H1 (cell line): ENCODE measurements at regions not wholly inside any gene's neighbourhood (a gene's known extent, or its start where the extent isn't known, plus 50 kb on each side); places are given as distances from the start of the nearest gene placed in this dataset.

Experiments used
- CTCF ChIA-PET: fragments of 300-600 bp; sonication (Branson Sonifier 250); formaldehyde crosslinking; loops from one replicate; lab custom pipeline; 2021; ENCODE audit not compliant: partially characterized antibody; lab: Charles Lee
- POLR2A ChIA-PET: fragments of 300-600 bp; sonication (Branson Sonifier 250); formaldehyde crosslinking; loops from one replicate; lab custom pipeline; 2021; ENCODE audit warnings: inconsistent platforms; ENCODE audit not compliant: partially characterized antibody; lab: Charles Lee
- DNase-seq, 2 experiments: peaks; one replicate each; pipeline versions ENCODE4 v3.0.0 to v3.0.0-alpha.2; 2010 to 2022; ENCODE audit warnings: low spot score in 2 of 2, low read depth in 1 of 2, mixed read lengths in 1 of 2
- FAIRE-seq: peaks from 2 replicates; lab custom pipeline; 2011; peaks lifted over from hg19 to GRCh38; lab: Jason Lieb, UNC
- H2AFZ ChIP-seq: 2 replicates; pipeline ENCODE4 v1.8.1; 2012; ENCODE audit warnings: low read length, inconsistent platforms
- H2AK5ac ChIP-seq: 2 replicates; pipeline ENCODE4 v1.6.1; 2013; ENCODE audit warnings: low read depth, low read length
- H2BK120ac ChIP-seq: replicated peaks from 2 replicates; pipeline ENCODE3; 2013; ENCODE audit warnings: low read depth, low read length, inconsistent platforms
- H2BK12ac ChIP-seq: 2 replicates; pipeline ENCODE4 v1.6.1; 2013; ENCODE audit warnings: low read depth, low read length
- H2BK15ac ChIP-seq: 2 replicates; pipeline ENCODE4 v1.6.1; 2013; ENCODE audit warnings: low read length
- H2BK20ac ChIP-seq: 2 replicates; pipeline ENCODE4 v1.6.1; 2013; ENCODE audit warnings: low read length
- H2BK5ac ChIP-seq: 2 replicates; pipeline ENCODE4 v1.6.1; 2013; ENCODE audit warnings: low read depth, low read length
- H3K14ac ChIP-seq: 2 replicates; pipeline ENCODE4 v1.6.1; 2013; ENCODE audit warnings: inconsistent platforms; ENCODE audit not compliant: insufficient read length
- H3K18ac ChIP-seq: 2 replicates; pipeline ENCODE4 v1.6.1; 2013; ENCODE audit warnings: low read length; ENCODE audit errors: extremely low read depth
- H3K23ac ChIP-seq: 2 replicates; pipeline ENCODE4 v1.6.1; 2013; ENCODE audit warnings: inconsistent platforms; ENCODE audit not compliant: insufficient read length
- H3K23me2 ChIP-seq: 2 replicates; pipeline ENCODE4 v1.6.1; 2013; ENCODE audit warnings: low read depth, low read length
- H3K27ac ChIP-seq: 2 replicates; pipeline ENCODE4 v1.6.1; 2011; ENCODE audit warnings: low read depth, low read length, inconsistent platforms
- H3K27me3 ChIP-seq, 4 experiments: replicated peaks in 1 of 4; 1 replicate in 1 of 4; 2 replicates in 3 of 4; pipeline versions ENCODE4 v1.6.1 to v1.8.1; 2011 to 2013; ENCODE audit warnings: low read length in 3 of 4, mild to moderate bottlenecking in 3 of 4, inconsistent platforms in 2 of 4, mixed read lengths in 2 of 4, moderate library complexity in 1 of 4; ENCODE audit not compliant: control insufficient read depth in 3 of 4, insufficient read depth in 3 of 4; ENCODE audit errors: extremely low read depth in 1 of 4
- H3K36me3 ChIP-seq, 4 experiments: 2 replicates each; pipeline versions ENCODE4 v1.6.1 to v1.8.1; 2011 to 2013; ENCODE audit warnings: mild to moderate bottlenecking in 4 of 4, low read length in 3 of 4, moderate library complexity in 2 of 4, control low read depth in 1 of 4, inconsistent platforms in 1 of 4; ENCODE audit not compliant: insufficient read depth in 4 of 4, control insufficient read depth in 2 of 4
- H3K4ac ChIP-seq: replicated peaks from 2 replicates; pipeline ENCODE3; 2013; ENCODE audit warnings: low read length, low read depth, mixed read lengths, inconsistent platforms; ENCODE audit not compliant: insufficient read length
- H3K4me1 ChIP-seq, 4 experiments: replicated peaks in 1 of 4; 1 replicate in 1 of 4; 2 replicates in 3 of 4; pipeline versions ENCODE4 v1.6.1 to v1.8.1; 2011 to 2013; ENCODE audit warnings: low read length in 3 of 4, inconsistent platforms in 2 of 4, mixed read lengths in 1 of 4; ENCODE audit not compliant: insufficient read depth in 4 of 4, control insufficient read depth in 3 of 4
- H3K4me2 ChIP-seq, 2 experiments: 2 replicates each; pipeline versions ENCODE4 v1.6.1 to v1.8.1; 2011 to 2013; ENCODE audit warnings: low read depth in 2 of 2, low read length in 2 of 2, control low read depth in 1 of 2, inconsistent platforms in 1 of 2, mild to moderate bottlenecking in 1 of 2; ENCODE audit not compliant: insufficient read depth in 1 of 2
- H3K4me3 ChIP-seq, 4 experiments: fragments of 200-600, 300-600 bp in 1 of 4; sonication (generic), shearing (Covaris generic), sonication (Bioruptor Twin) in 1 of 4; 2 replicates each; pipeline versions ENCODE4 v1.5.1 to v1.8.1; 2011 to 2016; ENCODE audit warnings: low read length in 4 of 4, low read depth in 3 of 4, control low read depth in 2 of 4, inconsistent platforms in 2 of 4, mild to moderate bottlenecking in 2 of 4, mixed read lengths in 1 of 4, moderate library complexity in 1 of 4; ENCODE audit not compliant: insufficient read depth in 2 of 4; ENCODE audit errors: extremely low read depth in 1 of 4
- H3K56ac ChIP-seq: replicated peaks from 2 replicates; pipeline ENCODE3; 2013; ENCODE audit warnings: low read depth, mild to moderate bottlenecking, mixed read lengths, low read length, inconsistent platforms; ENCODE audit not compliant: insufficient read length
- H3K79me1 ChIP-seq: 2 replicates; pipeline ENCODE4 v1.6.1; 2013; ENCODE audit warnings: low read depth, low read length, control low read depth
- H3K79me2 ChIP-seq, 2 experiments: 2 replicates each; pipeline versions ENCODE4 v1.6.1 to v1.8.1; 2012 to 2013; ENCODE audit warnings: low read length in 2 of 2, mild to moderate bottlenecking in 2 of 2, inconsistent platforms in 1 of 2; ENCODE audit not compliant: insufficient read depth in 2 of 2, control insufficient read depth in 1 of 2
- H3K9ac ChIP-seq, 4 experiments: replicated peaks in 1 of 4; 1 replicate in 1 of 4; 2 replicates in 3 of 4; pipeline versions ENCODE4 v1.6.1 to v1.8.1; 2011 to 2013; ENCODE audit warnings: low read depth in 3 of 4, low read length in 3 of 4, control low read depth in 2 of 4, mild to moderate bottlenecking in 2 of 4, moderate library complexity in 2 of 4, inconsistent platforms in 1 of 4; ENCODE audit errors: extremely low read depth in 1 of 4
- H3K9me3 ChIP-seq, 2 experiments: 2 replicates each; pipeline versions ENCODE4 v1.6.1 to v1.8.1; 2012 to 2013; ENCODE audit warnings: mild to moderate bottlenecking in 2 of 2, moderate library complexity in 2 of 2, control low read depth in 1 of 2, inconsistent platforms in 1 of 2, low read depth in 1 of 2, low read length in 1 of 2, mixed read lengths in 1 of 2; ENCODE audit not compliant: insufficient read depth in 2 of 2
- H4K20me1 ChIP-seq, 2 experiments: replicated peaks in 1 of 2; 2 replicates each; pipeline versions ENCODE3 to v1.8.1; 2011 to 2013; ENCODE audit warnings: inconsistent platforms in 2 of 2, low read length in 2 of 2, mild to moderate bottlenecking in 1 of 2; ENCODE audit not compliant: insufficient read depth in 2 of 2, control insufficient read depth in 1 of 2
- H4K5ac ChIP-seq: 2 replicates; pipeline ENCODE4 v1.6.1; 2013; ENCODE audit warnings: low read length, low read depth, mixed read lengths, inconsistent platforms; ENCODE audit not compliant: insufficient read length
- H4K8ac ChIP-seq: 2 replicates; pipeline ENCODE4 v1.8.0; 2013; ENCODE audit warnings: mild to moderate bottlenecking, moderate library complexity, low read length, inconsistent platforms; ENCODE audit not compliant: insufficient read depth; ENCODE audit errors: extremely low read depth
- H4K91ac ChIP-seq: replicated peaks from 2 replicates; pipeline ENCODE3; 2013; ENCODE audit warnings: low read length, mixed read lengths, inconsistent platforms; ENCODE audit not compliant: insufficient read length
- EP300 ChIP-seq, 2 experiments: IDR thresholded peaks; 1 replicate in 1 of 2; 2 replicates in 1 of 2; pipeline ENCODE4 v1.6.1; 2011 to 2012; ENCODE audit warnings: low read depth in 2 of 2, low read length in 2 of 2, mild to moderate bottlenecking in 2 of 2, borderline replicate concordance in 1 of 2, inconsistent platforms in 1 of 2, moderate library complexity in 1 of 2
- SRF ChIP-seq: IDR thresholded peaks from 2 replicates; pipeline ENCODE4 v1.6.1; 2011; ENCODE audit warnings: mild to moderate bottlenecking, low read depth, low read length, moderate library complexity
- WGBS, 2 experiments: shearing (Covaris generic) in 1 of 2; methylation state at CpG; one replicate each; pipeline versions ENCODE4 v1.1.6 to v1.1.7; 2013 to 2015; ENCODE audit warnings: low lambda C conversion rate in 2 of 2, mixed read lengths in 2 of 2, inconsistent platforms in 1 of 2, low coverage in 1 of 2, missing lambda C conversion rate in 1 of 2; ENCODE audit not compliant: insufficient replicate concordance in 2 of 2, insufficient coverage in 1 of 2, insufficient read length in 1 of 2; ENCODE audit errors: extremely low coverage in 1 of 2, missing lambda C conversion rate in 1 of 2; 5-methylcytosine and 5-hydroxymethylcytosine counted together

DNA sequence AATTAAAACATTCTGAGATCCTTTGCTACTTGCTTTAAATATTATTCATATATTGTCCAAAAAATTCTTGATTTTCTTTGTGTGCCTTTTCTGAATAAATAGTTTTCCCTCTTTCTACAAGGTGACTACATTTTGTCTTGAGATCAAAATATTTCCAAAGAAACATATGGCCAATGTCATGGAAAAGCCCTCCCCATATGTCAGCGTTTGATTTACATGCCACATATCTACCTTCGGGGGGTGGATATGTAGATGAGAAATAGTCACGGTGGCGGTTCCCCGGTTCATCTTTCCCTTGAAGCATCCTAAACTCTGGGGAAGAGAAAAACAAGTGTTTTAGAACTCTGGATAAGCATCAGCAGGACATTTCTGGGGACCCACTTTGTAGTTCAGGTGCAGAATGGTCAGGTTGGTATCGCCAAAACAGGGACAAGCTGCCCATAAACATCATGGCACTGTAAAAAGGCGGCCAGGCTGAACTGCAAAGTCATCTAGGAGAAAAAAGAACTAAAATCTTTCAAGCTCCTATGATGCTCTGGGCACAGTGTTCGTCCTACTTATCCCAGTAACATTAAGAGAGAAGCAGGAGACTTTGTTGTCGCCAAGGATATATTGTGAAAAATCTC lies 91.5 kb downstream of the MEX3B start:
- H4K91ac ChIP-seq, result no peak overlapping the region
- no peaks in the 10 kb centered on the region; the same call in 1 of the 2 replicates for H3K23me2 ChIP-seq
- WGBS, 2 experiments, result 91% methylated on average over 9 of the region's 9 CpGs; no CpG with 5 or more reads in 1 of the 2 experiments
- H3K36me3 ChIP-seq, result no peaks in the 10 kb centered on the region
- no peak overlapping the region for H3K18ac ChIP-seq
- H3K27ac ChIP-seq, result no peak overlapping the region
- H2AK5ac ChIP-seq, result no peak overlapping the region
- H2BK15ac ChIP-seq, result no peak overlapping the region
- no peaks in the 10 kb centered on the region for H3K9me3 ChIP-seq
- POLR2A ChIA-PET, result no interaction called here
- H4K5ac ChIP-seq, result no peak overlapping the region
- H3K9ac ChIP-seq, result no peak overlapping the region; a peak in 1 of 7 replicates
- no peaks in the 10 kb centered on the region for H3K79me1 ChIP-seq
- H4K8ac ChIP-seq, result no peak overlapping the region
- no peak overlapping the region for H2BK12ac ChIP-seq
- H2AFZ ChIP-seq, result no peak overlapping the region
- H3K14ac ChIP-seq, result no peak overlapping the region
- no peaks in the 10 kb centered on the region for H3K79me2 ChIP-seq
- H3K4ac ChIP-seq, result no peak overlapping the region
- H2BK5ac ChIP-seq, result no peak overlapping the region
- no peak overlapping the region for H3K4me2 ChIP-seq
- TF ChIP-seq SRF (no peak), EP300 (IDR thresholded peaks at IDR 0.05; ENCODE audit: borderline replicate concordance in 1 of 2, low read depth in 2 of 2, low read length in 2 of 2) (no peak)
- no peak overlapping the region for H3K23ac ChIP-seq
- H3K27me3 ChIP-seq, result no peaks in the 10 kb centered on the region; a peak in 1 of 7 replicates
- no peak overlapping the region for H2BK20ac ChIP-seq
- no peak overlapping the region for H2BK120ac ChIP-seq
- H3K56ac ChIP-seq, result no peak overlapping the region
- no peaks in the 10 kb centered on the region for H4K20me1 ChIP-seq
- H3K4me1 ChIP-seq, result no peaks in the 10 kb centered on the region
- no peak for FAIRE-seq
- H3K4me3 ChIP-seq, result no peak overlapping the region
- DNase-seq, result no peak
- CTCF ChIA-PET, result no interaction called here
